GM19397 (cell line): ENCODE measurements at regions not wholly inside any gene's neighbourhood (a gene's known extent, or its start where the extent isn't known, plus 50 kb on each side); places are given as distances from the start of the nearest gene placed in this dataset.
"Not testable (repeated sequence)": the region's sequence is repeated elsewhere in the genome, so short reads cannot be mapped to it uniquely, and the experiment has no call there.

Source experiments
- ATAC-seq: cut with Tn5 transposase; IDR thresholded peaks from one replicate; pipeline ENCODE4 v1.9.1; 2021; ENCODE audit warnings: mild to moderate bottlenecking, moderate library complexity; ENCODE audit not compliant: unreplicated experiment

GRCh38 chr4:62588671-62589070 lies 1388.5 kb downstream of the ADGRL3 start:
- no peak for ATAC-seq

DNA sequence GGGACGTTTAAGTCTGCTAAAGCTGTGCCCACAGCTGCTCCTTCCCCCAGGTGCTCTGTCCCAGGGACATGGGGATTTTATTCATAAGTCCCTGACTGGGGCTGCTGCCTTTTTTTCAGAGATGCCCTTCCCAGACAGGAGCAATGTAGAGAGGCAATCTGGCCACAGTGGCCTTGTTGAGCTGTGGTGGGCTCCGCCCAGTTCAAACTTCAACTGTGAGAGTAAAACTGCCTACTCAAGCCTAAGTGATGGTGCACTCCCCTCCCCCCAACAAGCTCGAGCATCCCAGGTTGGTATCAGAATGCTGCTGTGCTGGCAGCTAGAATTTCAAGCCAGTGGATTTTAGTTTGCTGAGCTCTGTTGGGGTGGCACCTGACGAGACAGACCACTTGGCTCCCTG lies 1371.4 kb downstream of the ADGRL3 start:
- ATAC-seq, result no peak

- no peak for ATAC-seq
Observed at GRCh38 chr4:62560858-62561257, 1360.7 kb downstream of the ADGRL3 start.

GRCh38 chr4:62550121-62550520 lies 1350.0 kb downstream of the ADGRL3 start:
- no peak for ATAC-seq

- ATAC-seq, result no peak
Observed at GRCh38 chr4:62549601-62550000, 1349.5 kb downstream of the ADGRL3 start.

- ATAC-seq, result no peak
Observed at GRCh38 chr4:62548765-62549164, 1348.6 kb downstream of the ADGRL3 start.

- no peak for ATAC-seq
Observed at GRCh38 chr4:62548108-62548524, 1348.0 kb downstream of the ADGRL3 start.

- ATAC-seq, result no peak
Observed at GRCh38 chr4:62544428-62544827, 1344.3 kb downstream of the ADGRL3 start.

GRCh38 chr4:62543002-62543401 lies 1342.9 kb downstream of the ADGRL3 start:
- ATAC-seq, result no peak

- no peak for ATAC-seq
Observed at GRCh38 chr4:62533573-62533972, 1333.4 kb downstream of the ADGRL3 start.

DNA sequence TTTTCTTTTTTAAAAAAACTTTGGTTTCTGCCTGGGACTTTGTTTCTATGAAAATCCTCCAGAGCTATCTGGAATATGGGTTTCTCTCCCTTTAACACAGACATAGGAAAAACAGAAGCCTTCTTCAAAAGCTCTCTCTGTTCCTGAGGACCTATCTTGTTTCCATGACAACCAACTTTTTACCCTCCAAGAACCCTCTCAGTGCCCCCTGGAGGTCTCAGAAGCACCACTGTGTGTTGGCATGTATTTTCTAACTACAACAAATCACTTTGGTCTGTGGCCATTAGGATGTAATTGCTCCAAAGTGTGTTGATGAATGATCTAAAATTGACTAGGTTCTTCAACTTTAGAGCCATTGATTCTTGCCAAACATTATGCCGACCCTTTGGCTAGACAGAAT lies 1331.6 kb downstream of the ADGRL3 start:
- no peak for ATAC-seq

DNA sequence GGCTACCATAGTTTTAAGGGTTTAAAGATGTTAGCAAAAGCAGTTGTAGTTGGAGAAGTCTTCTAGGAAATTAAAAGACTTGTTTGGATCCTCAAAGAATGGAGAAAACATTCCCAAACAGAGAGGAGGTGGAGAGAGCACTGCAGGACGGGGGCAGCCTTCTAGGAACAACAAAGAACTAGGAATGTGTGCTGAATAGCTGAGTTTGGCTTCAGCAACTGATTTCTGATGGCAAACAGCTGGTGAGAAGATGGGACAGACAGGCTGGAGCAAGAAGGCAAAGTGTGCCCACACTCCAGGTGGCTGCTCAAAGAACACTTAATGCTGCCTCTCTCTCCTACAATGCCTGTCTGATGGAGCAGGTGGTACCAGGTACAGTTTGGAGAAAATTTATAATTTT lies 1331.1 kb downstream of the ADGRL3 start:
- no peak for ATAC-seq

DNA sequence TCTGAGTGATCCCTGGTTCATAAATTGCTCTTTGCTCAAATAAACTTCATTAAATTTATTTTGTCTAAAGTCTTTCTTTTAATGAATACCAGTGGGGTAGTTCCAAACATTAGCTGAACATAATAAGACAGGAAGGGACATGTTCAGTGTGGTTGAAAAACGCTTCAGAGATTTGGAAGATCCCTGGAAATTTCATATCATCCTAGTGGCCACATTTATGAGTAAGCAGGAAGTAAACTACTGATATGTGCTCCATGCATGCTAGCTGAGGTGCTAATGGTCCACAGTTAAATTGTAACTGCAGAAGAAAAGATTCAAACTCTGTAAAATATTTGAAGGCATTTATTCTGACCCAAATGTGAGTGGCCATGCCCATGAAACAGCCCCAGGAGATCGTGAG lies 1328.7 kb downstream of the ADGRL3 start:
- no peak for ATAC-seq

DNA sequence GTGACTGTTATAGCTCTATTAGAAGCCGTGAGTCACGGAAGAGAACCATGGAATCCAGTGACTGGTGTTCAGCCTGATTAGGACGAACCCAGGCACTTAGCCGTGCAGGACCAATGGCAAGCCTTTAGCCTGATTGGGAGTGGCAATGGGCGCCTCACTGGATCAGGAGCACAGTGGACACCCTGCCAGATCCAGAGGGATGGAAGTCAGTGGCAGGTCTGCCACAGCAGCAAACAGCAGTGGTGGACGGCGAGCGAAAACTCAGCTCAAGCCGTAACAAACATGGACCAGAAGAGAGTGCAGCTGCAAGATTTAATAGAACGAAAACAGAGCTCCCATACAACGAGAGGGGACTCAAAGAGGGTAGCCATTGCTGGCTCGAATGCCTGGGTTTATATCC lies 1326.5 kb downstream of the ADGRL3 start:
- no peak for ATAC-seq

DNA sequence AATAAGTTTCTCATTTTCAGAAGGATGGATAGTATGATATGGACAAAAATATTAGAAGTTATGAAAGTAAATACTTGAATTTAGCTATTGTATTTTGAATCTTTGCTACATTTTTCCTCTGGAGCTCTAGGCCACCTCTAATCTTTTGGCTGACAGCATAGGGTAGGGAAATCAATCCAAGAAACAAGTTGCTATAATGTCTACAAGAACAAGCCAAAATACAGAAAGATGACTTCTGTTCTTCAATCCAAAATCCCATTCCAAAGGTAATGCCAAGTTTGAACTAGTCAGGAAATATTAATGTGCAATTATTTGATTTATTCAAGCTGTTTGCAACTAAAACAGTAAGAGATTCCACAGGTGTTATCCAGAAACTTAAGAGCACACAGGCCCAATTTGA lies 1323.1 kb downstream of the ADGRL3 start:
- no peak for ATAC-seq

DNA sequence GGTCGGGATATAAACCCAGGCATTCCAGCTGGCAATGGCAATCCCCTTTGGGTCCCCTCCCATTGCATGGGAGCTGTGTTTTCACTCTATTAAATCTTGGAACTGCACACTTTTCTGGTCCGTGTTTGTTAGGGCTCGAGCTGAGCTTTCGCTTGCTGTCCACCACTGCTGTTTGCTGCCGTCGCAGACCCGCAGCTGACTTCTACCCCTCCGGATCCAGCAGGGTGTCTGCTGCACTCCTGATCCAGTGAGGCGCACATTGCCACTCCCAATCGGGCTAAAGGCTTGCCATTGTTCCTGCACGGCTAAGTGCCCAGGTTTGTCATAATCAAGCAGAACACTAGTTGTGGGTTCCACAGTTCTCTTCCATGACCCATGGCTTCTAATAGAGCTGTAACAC lies 1322.1 kb downstream of the ADGRL3 start:
- no peak for ATAC-seq

DNA sequence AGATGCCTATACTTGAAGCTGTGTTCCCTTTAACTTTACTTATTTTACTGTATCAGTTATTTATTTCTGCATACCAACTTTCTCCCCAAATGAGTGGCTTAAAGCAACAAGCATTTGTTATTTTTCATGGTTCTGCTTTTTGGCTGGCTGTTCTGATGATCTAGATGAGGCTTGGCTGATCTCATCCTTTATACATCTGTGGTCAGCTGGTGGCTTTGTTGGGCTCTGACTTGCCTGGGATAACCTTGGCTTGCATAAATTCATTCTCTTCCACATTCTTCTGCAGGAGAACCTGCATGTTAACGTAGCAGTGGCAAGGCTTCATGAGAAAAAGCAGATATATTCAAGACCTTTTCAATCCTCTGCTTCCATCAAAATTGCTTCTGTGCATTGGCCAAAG lies 1317.6 kb downstream of the ADGRL3 start:
- ATAC-seq, result no peak

GRCh38 chr4:62513306-62513705 lies 1313.2 kb downstream of the ADGRL3 start:
- ATAC-seq, result no peak

- ATAC-seq, result no peak
Observed at GRCh38 chr4:62512271-62512670, 1312.1 kb downstream of the ADGRL3 start.

DNA sequence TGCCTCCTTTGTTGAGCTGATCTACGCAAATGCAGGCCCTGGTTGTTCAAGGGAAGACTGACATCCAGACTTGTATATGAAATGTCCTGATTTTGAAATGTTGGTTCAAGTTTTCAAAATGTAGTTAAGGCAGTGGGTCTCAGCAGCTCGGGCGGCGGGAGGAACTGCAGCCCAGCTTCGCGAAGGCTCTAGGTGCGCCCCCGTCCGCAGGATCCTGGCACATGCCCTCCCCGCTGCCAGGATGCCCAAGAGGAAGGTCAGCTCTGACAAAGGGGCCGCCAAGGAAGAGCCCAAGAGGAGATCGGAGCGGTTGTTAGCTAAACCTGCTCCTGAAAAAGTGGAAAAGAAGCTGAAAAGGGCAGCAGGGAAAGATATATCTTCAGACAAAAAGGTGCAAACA lies 1310.1 kb downstream of the ADGRL3 start:
- ATAC-seq, result no peak

DNA sequence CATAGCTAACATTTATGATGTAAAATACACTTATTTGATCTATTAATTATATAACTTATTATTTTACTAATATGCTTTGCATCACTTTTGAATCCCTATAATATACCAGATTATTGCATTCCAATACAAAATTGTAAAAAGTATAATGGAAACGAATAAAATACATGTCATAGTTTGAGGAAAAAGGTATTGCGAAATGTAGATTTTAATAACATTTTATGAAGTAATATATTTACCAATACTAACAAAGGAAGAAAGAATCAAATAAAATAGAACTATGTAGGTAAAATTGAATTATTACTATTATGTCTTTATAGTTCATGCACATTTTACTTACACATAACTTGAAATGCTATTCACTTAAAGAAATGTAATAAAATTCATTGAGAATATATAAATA lies 1300.2 kb downstream of the ADGRL3 start:
- ATAC-seq, result no peak

DNA sequence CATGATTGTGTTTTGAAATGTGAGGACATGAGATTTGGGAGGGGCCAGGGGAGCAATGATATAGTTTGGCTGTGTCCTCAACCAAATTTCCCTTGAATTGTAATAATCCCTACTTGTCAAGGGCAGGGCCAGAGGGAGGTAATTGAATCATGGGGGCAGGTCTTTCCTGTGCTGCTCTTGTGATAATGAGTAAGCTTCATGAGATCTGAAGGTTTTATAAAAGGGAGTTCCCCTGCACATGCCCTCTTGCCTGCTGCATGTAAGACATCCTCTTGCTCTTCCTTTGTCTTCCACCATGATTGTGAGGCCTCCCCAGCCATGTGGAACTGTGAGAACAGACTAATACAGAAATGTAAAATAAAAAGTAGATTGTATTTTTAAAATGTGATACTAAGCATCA lies 1294.9 kb downstream of the ADGRL3 start:
- no peak for ATAC-seq

DNA sequence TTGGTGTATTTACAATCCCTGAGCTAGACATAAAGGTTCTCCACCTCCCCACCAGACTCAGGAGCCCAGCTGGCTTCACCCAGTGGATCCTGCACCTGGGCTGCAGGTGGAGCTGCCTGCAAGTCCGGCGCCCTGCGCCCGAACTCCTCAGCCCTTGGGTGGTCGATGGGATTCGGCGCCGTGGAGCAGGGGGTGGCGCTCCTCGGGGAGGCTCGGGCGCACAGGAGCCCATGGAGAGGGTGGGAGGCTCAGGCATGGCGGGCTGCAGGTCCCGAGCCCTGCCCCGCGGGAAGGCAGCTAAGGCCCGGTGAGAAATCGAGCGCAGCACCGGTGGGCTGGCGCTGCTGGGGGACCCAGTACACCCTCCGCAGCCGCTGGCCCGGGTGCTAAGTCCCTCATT lies 1291.6 kb downstream of the ADGRL3 start:
- ATAC-seq, result not testable (repeated sequence)

DNA sequence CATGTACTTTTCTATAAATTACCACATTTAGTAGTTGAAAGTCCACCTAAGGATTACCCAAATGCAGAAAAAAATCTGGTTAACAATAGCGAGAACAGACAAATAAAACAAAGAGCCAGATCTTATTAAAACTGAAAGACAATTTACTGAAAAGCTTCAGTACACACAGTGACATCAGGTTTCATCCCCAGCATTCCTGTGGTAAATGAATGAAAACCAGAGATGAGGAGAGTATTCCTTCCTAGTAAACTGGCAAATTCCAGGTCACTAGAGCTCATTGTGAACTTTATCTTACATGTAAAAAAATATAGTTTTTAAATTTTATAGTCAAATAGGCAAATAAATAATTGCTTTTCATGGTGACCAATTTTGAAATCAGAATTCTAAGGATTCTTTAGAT lies 1290.5 kb downstream of the ADGRL3 start:
- ATAC-seq, result no peak
